ENCODE measurements at regions not wholly inside any gene's neighbourhood (a gene's known extent, or its start where the extent isn't known, plus 50 kb on each side); places are given as distances from the start of the nearest gene placed in this dataset.

- TF ChIP-seq, protein P1, sequence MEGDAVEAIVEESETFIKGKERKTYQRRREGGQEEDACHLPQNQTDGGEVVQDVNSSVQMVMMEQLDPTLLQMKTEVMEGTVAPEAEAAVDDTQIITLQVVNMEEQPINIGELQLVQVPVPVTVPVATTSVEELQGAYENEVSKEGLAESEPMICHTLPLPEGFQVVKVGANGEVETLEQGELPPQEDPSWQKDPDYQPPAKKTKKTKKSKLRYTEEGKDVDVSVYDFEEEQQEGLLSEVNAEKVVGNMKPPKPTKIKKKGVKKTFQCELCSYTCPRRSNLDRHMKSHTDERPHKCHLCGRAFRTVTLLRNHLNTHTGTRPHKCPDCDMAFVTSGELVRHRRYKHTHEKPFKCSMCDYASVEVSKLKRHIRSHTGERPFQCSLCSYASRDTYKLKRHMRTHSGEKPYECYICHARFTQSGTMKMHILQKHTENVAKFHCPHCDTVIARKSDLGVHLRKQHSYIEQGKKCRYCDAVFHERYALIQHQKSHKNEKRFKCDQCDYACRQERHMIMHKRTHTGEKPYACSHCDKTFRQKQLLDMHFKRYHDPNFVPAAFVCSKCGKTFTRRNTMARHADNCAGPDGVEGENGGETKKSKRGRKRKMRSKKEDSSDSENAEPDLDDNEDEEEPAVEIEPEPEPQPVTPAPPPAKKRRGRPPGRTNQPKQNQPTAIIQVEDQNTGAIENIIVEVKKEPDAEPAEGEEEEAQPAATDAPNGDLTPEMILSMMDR (IDR thresholded peaks at IDR 0.05; ENCODE audit: control insufficient read depth, insufficient read depth, low read depth, low read length, missing control alignments): no peak
- no peak for DNase-seq (ENCODE audit: low read depth)
- no peak overlapping the region for H3K4me3 ChIP-seq (ENCODE audit: control insufficient read depth, low read depth, low read length)
Measured at GRCh38 chr3:117722856-117723255, 1013.3 kb downstream of the TUSC7 start.

GRCh38 chr3:117723825-117724224 is 1014.2 kb downstream of the TUSC7 start:
- no peak overlapping the region for H3K4me3 ChIP-seq (ENCODE audit: control insufficient read depth, low read depth, low read length)
- TF ChIP-seq, protein P1 (IDR thresholded peaks at IDR 0.05; ENCODE audit: control insufficient read depth, insufficient read depth, low read depth, low read length, missing control alignments): no peak
- no peak for DNase-seq (ENCODE audit: low read depth)

- no peak for DNase-seq (ENCODE audit: low read depth)
- TF ChIP-seq, protein P1 (IDR thresholded peaks at IDR 0.05; ENCODE audit: control insufficient read depth, insufficient read depth, low read depth, low read length, missing control alignments): no peak
Measured at GRCh38 chr3:117725314-117725713, 1015.7 kb downstream of the TUSC7 start.

GRCh38 chr3:117726776-117727175 is 1017.2 kb downstream of the TUSC7 start:
- no peak overlapping the region for H3K4me3 ChIP-seq (ENCODE audit: control insufficient read depth, low read depth, low read length)
- TF ChIP-seq, protein P1 (IDR thresholded peaks at IDR 0.05; ENCODE audit: control insufficient read depth, insufficient read depth, low read depth, low read length, missing control alignments): no peak
- no peak for DNase-seq (ENCODE audit: low read depth)

More at GRCh38 chr3:117725314-117725713, 1015.7 kb downstream of the TUSC7 start:
- no peak overlapping the region for H3K4me3 ChIP-seq (ENCODE audit: control insufficient read depth, low read depth, low read length)

DNA sequence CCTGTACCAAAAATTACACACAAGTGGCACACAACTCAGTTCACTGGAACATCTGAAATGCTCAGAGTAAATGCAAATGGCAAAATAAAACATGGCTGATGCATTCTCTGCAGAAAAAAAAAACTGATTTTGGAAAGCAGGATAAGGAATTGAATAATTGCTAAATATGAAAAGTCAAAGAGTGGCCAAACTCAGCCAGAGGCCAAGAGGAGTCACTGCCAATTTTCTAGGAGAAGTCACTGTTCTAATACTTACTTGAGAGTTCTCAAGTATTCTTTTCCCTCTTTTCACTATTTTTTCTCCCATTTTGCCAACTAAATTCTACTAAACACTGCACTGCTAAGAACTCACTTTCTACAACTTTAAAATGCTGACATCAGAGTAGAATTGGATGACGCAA is 1018.6 kb downstream of the TUSC7 start:
- DNase-seq (ENCODE audit: low read depth): no peak
- H3K4me3 ChIP-seq (ENCODE audit: control insufficient read depth, low read depth, low read length): no peak overlapping the region
- TF ChIP-seq, protein P1 (IDR thresholded peaks at IDR 0.05; ENCODE audit: control insufficient read depth, insufficient read depth, low read depth, low read length, missing control alignments): no peak

- H3K4me3 ChIP-seq (ENCODE audit: control insufficient read depth, low read depth, low read length): no peak overlapping the region
- no peak for DNase-seq (ENCODE audit: low read depth)
- TF ChIP-seq, protein P1 (IDR thresholded peaks at IDR 0.05; ENCODE audit: control insufficient read depth, insufficient read depth, low read depth, low read length, missing control alignments): no peak
Measured at GRCh38 chr3:117734496-117734895, 1024.9 kb downstream of the TUSC7 start.
